HCT116 (cell line): ENCODE measurements at regions not wholly inside any gene's neighbourhood (a gene's known extent, or its start where the extent isn't known, plus 50 kb on each side); places are given as distances from the start of the nearest gene placed in this dataset.

Experiments
- ELF1 ChIP-seq: IDR thresholded peaks from 2 replicates; pipeline ENCODE4 v1.6.1; 2012; ENCODE audit warnings: low read depth, borderline replicate concordance
- EZH2 ChIP-seq: fragments of 200-600 bp; sonication (generic); IDR thresholded peaks from 2 replicates; pipeline ENCODE4 v1.6.1; 2017; ENCODE audit warnings: antibody characterized with exemption, mixed run types
- EZH2phosphoT487 ChIP-seq: fragments of 200-600 bp; IDR thresholded peaks from 2 replicates; pipeline ENCODE4 v1.6.1; 2018; ENCODE audit warnings: antibody characterized with exemption, borderline replicate concordance
- JUND ChIP-seq: IDR thresholded peaks from 2 replicates; pipeline ENCODE4 v1.6.1; 2012
- POLR2A ChIP-seq: IDR thresholded peaks from 2 replicates; pipeline ENCODE4 v1.7.0; 2011; ENCODE audit warnings: borderline replicate concordance; ENCODE audit not compliant: insufficient read depth, insufficient read length; ENCODE audit errors: extremely low read depth
- POLR2AphosphoS5 ChIP-seq: IDR thresholded peaks from 2 replicates; pipeline ENCODE4 v1.6.1; 2011; ENCODE audit warnings: mild to moderate bottlenecking, low read depth, low read length, moderate library complexity
- SP1 ChIP-seq: IDR thresholded peaks from 2 replicates; pipeline ENCODE4 v1.6.1; 2012; ENCODE audit warnings: low read depth
- ZNF274 ChIP-seq: fragments of 200-500 bp; sonication (Bioruptor generic); IDR thresholded peaks from 2 replicates; pipeline ENCODE4 v1.6.1; 2014; ENCODE audit warnings: mild to moderate bottlenecking, low read depth, low read length, inconsistent platforms
- TF ChIP-seq, protein P1 (sequence below), 3 experiments: fragments of 200-600 bp in 1 of 3; sonication (generic) in 1 of 3; IDR thresholded peaks in 2 of 3; conservative IDR thresholded peaks in 1 of 3; 2 replicates each; pipeline ENCODE4 v1.5.1; 2012 to 2017; ENCODE audit warnings: low read depth in 2 of 3, low read length in 2 of 3, antibody characterized with exemption in 1 of 3, borderline replicate concordance in 1 of 3, control low read depth in 1 of 3, mild to moderate bottlenecking in 1 of 3, mixed read lengths in 1 of 3, mixed run types in 1 of 3, moderate library complexity in 1 of 3; ENCODE audit not compliant: insufficient read depth in 1 of 3
- TF ChIP-seq, protein P2 (sequence below): IDR thresholded peaks from 2 replicates; pipeline ENCODE4 v1.6.1; 2012
- TF ChIP-seq, protein P3 (sequence below): IDR thresholded peaks from 2 replicates; pipeline ENCODE4 v1.6.1; 2011; ENCODE audit warnings: mild to moderate bottlenecking, low read length, moderate library complexity; ENCODE audit not compliant: insufficient replicate concordance; ENCODE audit errors: extremely low read depth
- TF ChIP-seq, protein P4 (sequence below): IDR thresholded peaks from 2 replicates; pipeline ENCODE4 v1.6.1; 2012; ENCODE audit warnings: low read depth

DNA sequence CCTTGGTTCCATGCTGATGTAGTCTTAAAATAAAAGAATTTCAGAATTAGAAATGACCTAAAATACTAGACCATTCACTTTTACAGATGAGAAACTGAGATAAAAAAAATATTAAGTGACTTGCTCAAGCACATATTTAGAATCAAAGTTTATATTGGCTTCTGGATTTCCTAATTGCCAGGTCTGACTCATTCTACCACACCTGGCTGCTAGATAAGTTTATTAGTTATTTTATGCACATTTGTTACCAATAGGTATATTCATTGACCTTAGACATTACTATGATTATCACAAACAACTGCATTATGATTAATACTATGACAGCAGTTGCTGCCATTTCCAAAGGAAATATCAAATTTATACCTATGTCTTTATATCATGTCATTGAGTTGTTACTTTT, 497.5 kb downstream of the RWDD3 start:
- TF ChIP-seq EZH2 (no peak), JUND (no peak), POLR2AphosphoS5 (no peak), EZH2phosphoT487 (no peak), POLR2A (no peak), ZNF274 (no peak), SP1 (no peak), ELF1 (no peak)
- TF ChIP-seq, protein P1, sequence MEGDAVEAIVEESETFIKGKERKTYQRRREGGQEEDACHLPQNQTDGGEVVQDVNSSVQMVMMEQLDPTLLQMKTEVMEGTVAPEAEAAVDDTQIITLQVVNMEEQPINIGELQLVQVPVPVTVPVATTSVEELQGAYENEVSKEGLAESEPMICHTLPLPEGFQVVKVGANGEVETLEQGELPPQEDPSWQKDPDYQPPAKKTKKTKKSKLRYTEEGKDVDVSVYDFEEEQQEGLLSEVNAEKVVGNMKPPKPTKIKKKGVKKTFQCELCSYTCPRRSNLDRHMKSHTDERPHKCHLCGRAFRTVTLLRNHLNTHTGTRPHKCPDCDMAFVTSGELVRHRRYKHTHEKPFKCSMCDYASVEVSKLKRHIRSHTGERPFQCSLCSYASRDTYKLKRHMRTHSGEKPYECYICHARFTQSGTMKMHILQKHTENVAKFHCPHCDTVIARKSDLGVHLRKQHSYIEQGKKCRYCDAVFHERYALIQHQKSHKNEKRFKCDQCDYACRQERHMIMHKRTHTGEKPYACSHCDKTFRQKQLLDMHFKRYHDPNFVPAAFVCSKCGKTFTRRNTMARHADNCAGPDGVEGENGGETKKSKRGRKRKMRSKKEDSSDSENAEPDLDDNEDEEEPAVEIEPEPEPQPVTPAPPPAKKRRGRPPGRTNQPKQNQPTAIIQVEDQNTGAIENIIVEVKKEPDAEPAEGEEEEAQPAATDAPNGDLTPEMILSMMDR (IDR thresholded peaks at IDR 0.05 in 2 of 3, conservative IDR thresholded peaks at IDR 0.05 in 1 of 3; ENCODE audit: borderline replicate concordance in 1 of 3, insufficient read depth in 1 of 3, low read depth in 2 of 3, low read length in 2 of 3), result no peak
- TF ChIP-seq, protein P2, sequence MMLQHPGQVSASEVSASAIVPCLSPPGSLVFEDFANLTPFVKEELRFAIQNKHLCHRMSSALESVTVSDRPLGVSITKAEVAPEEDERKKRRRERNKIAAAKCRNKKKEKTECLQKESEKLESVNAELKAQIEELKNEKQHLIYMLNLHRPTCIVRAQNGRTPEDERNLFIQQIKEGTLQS, result no peak
- TF ChIP-seq, protein P3, sequence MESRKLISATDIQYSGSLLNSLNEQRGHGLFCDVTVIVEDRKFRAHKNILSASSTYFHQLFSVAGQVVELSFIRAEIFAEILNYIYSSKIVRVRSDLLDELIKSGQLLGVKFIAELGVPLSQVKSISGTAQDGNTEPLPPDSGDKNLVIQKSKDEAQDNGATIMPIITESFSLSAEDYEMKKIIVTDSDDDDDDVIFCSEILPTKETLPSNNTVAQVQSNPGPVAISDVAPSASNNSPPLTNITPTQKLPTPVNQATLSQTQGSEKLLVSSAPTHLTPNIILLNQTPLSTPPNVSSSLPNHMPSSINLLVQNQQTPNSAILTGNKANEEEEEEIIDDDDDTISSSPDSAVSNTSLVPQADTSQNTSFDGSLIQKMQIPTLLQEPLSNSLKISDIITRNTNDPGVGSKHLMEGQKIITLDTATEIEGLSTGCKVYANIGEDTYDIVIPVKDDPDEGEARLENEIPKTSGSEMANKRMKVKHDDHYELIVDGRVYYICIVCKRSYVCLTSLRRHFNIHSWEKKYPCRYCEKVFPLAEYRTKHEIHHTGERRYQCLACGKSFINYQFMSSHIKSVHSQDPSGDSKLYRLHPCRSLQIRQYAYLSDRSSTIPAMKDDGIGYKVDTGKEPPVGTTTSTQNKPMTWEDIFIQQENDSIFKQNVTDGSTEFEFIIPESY, result no peak
- TF ChIP-seq, protein P4, sequence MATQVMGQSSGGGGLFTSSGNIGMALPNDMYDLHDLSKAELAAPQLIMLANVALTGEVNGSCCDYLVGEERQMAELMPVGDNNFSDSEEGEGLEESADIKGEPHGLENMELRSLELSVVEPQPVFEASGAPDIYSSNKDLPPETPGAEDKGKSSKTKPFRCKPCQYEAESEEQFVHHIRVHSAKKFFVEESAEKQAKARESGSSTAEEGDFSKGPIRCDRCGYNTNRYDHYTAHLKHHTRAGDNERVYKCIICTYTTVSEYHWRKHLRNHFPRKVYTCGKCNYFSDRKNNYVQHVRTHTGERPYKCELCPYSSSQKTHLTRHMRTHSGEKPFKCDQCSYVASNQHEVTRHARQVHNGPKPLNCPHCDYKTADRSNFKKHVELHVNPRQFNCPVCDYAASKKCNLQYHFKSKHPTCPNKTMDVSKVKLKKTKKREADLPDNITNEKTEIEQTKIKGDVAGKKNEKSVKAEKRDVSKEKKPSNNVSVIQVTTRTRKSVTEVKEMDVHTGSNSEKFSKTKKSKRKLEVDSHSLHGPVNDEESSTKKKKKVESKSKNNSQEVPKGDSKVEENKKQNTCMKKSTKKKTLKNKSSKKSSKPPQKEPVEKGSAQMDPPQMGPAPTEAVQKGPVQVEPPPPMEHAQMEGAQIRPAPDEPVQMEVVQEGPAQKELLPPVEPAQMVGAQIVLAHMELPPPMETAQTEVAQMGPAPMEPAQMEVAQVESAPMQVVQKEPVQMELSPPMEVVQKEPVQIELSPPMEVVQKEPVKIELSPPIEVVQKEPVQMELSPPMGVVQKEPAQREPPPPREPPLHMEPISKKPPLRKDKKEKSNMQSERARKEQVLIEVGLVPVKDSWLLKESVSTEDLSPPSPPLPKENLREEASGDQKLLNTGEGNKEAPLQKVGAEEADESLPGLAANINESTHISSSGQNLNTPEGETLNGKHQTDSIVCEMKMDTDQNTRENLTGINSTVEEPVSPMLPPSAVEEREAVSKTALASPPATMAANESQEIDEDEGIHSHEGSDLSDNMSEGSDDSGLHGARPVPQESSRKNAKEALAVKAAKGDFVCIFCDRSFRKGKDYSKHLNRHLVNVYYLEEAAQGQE, result no peak
